ENCODE measurements at regions not wholly inside any gene's neighbourhood (a gene's known extent, or its start where the extent isn't known, plus 50 kb on each side); places are given as distances from the start of the nearest gene placed in this dataset.
A peak's percentile ranks its signal among the peaks of the same experiment; 100 is the strongest.

- peak overlapping the region; percentile 73 for H3K4me2 ChIP-seq
- ChIA-PET CTCF (no interaction called here), POLR2A (no interaction called here)
- H3K9me2 ChIP-seq: no peaks in the 10 kb centered on the region
- H3K4me1 ChIP-seq (ENCODE audit: control insufficient read depth in 1 of 2, insufficient read depth in 2 of 2, low read depth in 1 of 2, low read length in 1 of 2): peaks cover 0 to 3% of the 10 kb centered on the region in 2 experiments; a peak in 1 of 4 replicates
- H3K27me3 ChIP-seq (ENCODE audit: insufficient read depth): peaks cover 77% of the 10 kb centered on the region
- H2AFZ ChIP-seq (ENCODE audit: low read depth): no peak overlapping the region
- H3K27ac ChIP-seq (ENCODE audit: low read depth in 2 of 2, low read length in 1 of 2): no peak overlapping the region
- no peak for TF ChIP-seq SIN3A (IDR thresholded peaks at IDR 0.05; ENCODE audit: borderline replicate concordance, low read depth, low read length)
- no peak for TF ChIP-seq CHD2 (IDR thresholded peaks at IDR 0.05; ENCODE audit: low read length, partially characterized antibody)
- no peak for TF ChIP-seq USF1 (IDR thresholded peaks at IDR 0.05; ENCODE audit: borderline replicate concordance, low read depth)
- TF ChIP-seq RCOR1 (IDR thresholded peaks at IDR 0.05; ENCODE audit: low read length): no peak
- TF ChIP-seq MXI1 (IDR thresholded peaks at IDR 0.05; ENCODE audit: low read depth, low read length): no peak
- TF ChIP-seq USF2 (IDR thresholded peaks at IDR 0.05; ENCODE audit: borderline replicate concordance, low read depth, low read length): no peak
- TF ChIP-seq TEAD4 (IDR thresholded peaks at IDR 0.05; ENCODE audit: borderline replicate concordance, insufficient read depth): no peak
- no peak for TF ChIP-seq JUND (IDR thresholded peaks at IDR 0.05)
- TF ChIP-seq RXRA (IDR thresholded peaks at IDR 0.05; ENCODE audit: borderline replicate concordance, low read depth): no peak
- no peak for TF ChIP-seq RFX5 (IDR thresholded peaks at IDR 0.05; ENCODE audit: low read length)
- TF ChIP-seq YY1 (IDR thresholded peaks at IDR 0.05; ENCODE audit: low read depth): no peak
- no peak for TF ChIP-seq RAD21 (IDR thresholded peaks at IDR 0.05; ENCODE audit: low read length)
- no peak for TF ChIP-seq SMC3 (IDR thresholded peaks at IDR 0.05; ENCODE audit: low read depth, low read length)
- TF ChIP-seq REST (IDR thresholded peaks at IDR 0.05; ENCODE audit: low read depth, low read length): no peak
- no peaks in the 10 kb centered on the region for H3K79me2 ChIP-seq (ENCODE audit: insufficient read depth)
- H4K20me1 ChIP-seq (ENCODE audit: insufficient read depth): no peaks in the 10 kb centered on the region
- H3K4me3 ChIP-seq (ENCODE audit: low read depth in 2 of 2, low read length in 1 of 2): peak overlapping the region in 1 of 2 experiments; percentile 46; a peak in 1 of 4 replicates
- DNase-seq: peak; percentile 44
- WGBS (ENCODE audit: low lambda C conversion rate): 5% methylated on average over 45 of the region's 64 CpGs
- H3K9ac ChIP-seq: no peak overlapping the region
- no peaks in the 10 kb centered on the region for H3K36me3 ChIP-seq (replicated peaks in 1 of 2; ENCODE audit: control insufficient read depth in 1 of 2, insufficient read depth in 2 of 2, low read length in 1 of 2)
- no peaks in the 10 kb centered on the region for H3K9me3 ChIP-seq
- H3F3A ChIP-seq (replicated peaks; ENCODE audit: insufficient read depth): peaks cover 3% of the 10 kb centered on the region
These were observed 165.9 kb upstream of the PPP1R3A start for GRCh38 chr7:114084472-114085312.

Data from SK-N-SH (cell line).